K562 (cell line): ENCODE measurements at regions not wholly inside any gene's neighbourhood (a gene's known extent, or its start where the extent isn't known, plus 50 kb on each side); places are given as distances from the start of the nearest gene placed in this dataset.

Experiments used
- ATAC-seq: fragments of 200-7000 bp; cut with Tn5 transposase; 3 replicates; pipeline ENCODE4 v1.9.1; 2020; ENCODE audit warnings: moderate library complexity
- BruUV-seq: library from RNA; stranded (reverse); fragments of 400-500 nt; replicated peaks from 2 replicates; lab custom pipeline; 2021; lab: Mats Ljungman, UMichigan
- CTCF ChIA-PET: fragments of 300-600 bp; formaldehyde crosslinking; extraction: SDS; loops from one replicate; lab custom pipeline; 2021; ENCODE audit warnings: low intra/inter-chr PET ratio; lab: Yijun Ruan, JAX
- POLR2A ChIA-PET: fragments of 300-600, 350-650 bp; sonication (Branson Sonifier 250); formaldehyde crosslinking; extraction: SDS; loops from one replicate; lab custom pipeline; 2021; ENCODE audit warnings: antibody characterized with exemption, inconsistent platforms; lab: Yijun Ruan, JAX
- DNase-seq, 4 experiments: peaks; one replicate each; pipeline versions ENCODE4 v3.0.0 to v3.0.0-alpha.2; 2011 to 2018; ENCODE audit warnings: low spot score in 3 of 4, mixed read lengths in 3 of 4; ENCODE audit errors: extremely low read depth in 1 of 4
- FAIRE-seq: peaks from 2 replicates; lab custom pipeline; 2011; peaks lifted over from hg19 to GRCh38; lab: Jason Lieb, UNC
- H2AFZ ChIP-seq: 2 replicates; pipeline ENCODE4 v1.6.0; 2011; ENCODE audit warnings: low read depth, low read length, control low read depth, inconsistent platforms
- H3K27ac ChIP-seq: fragments of 200-600 bp; 3 replicates; pipeline ENCODE4 v1.8.0; 2011; ENCODE audit warnings: low read depth, mild to moderate bottlenecking, control low read depth, inconsistent platforms, low read length, moderate library complexity, mixed read lengths; ENCODE audit errors: extremely low read depth
- H3K27me3 ChIP-seq, 2 experiments: fragments of 300-600 bp in 1 of 2; 2 replicates in 1 of 2; 3 replicates in 1 of 2; pipeline versions ENCODE4 v1.6.0 to v1.8.0; 2011; ENCODE audit warnings: inconsistent platforms in 2 of 2, low read length in 2 of 2, mild to moderate bottlenecking in 1 of 2, mixed read lengths in 1 of 2, moderate library complexity in 1 of 2; ENCODE audit not compliant: control insufficient read depth in 2 of 2, insufficient read depth in 2 of 2
- H3K36me3 ChIP-seq: fragments of 300-600 bp; 3 replicates; pipeline ENCODE4 v1.8.0; 2011; ENCODE audit warnings: mild to moderate bottlenecking, low read length, inconsistent platforms; ENCODE audit not compliant: control insufficient read depth, insufficient read depth
- H3K4me1 ChIP-seq, 2 experiments: fragments of 200-600 bp in 1 of 2; replicated peaks in 1 of 2; 2 replicates in 1 of 2; 3 replicates in 1 of 2; pipeline versions ENCODE4 v1.5.1 to v1.8.0; 2011; ENCODE audit warnings: inconsistent platforms in 2 of 2, low read length in 2 of 2, mild to moderate bottlenecking in 1 of 2, mixed read lengths in 1 of 2, moderate library complexity in 1 of 2; ENCODE audit not compliant: control insufficient read depth in 2 of 2, insufficient read depth in 2 of 2
- H3K4me2 ChIP-seq: 2 replicates; pipeline ENCODE4 v1.6.1; 2011; ENCODE audit warnings: low read length, control low read depth, inconsistent platforms, mixed read lengths; ENCODE audit not compliant: insufficient read depth
- H3K4me3 ChIP-seq: fragments of 200-600 bp; sonication (generic), shearing (Covaris generic); 2 replicates; pipeline ENCODE4 v1.5.1; 2016; ENCODE audit warnings: control low read depth, inconsistent platforms
- H3K79me2 ChIP-seq: fragments of 200-600 bp; 3 replicates; pipeline ENCODE4 v1.8.0; 2011; ENCODE audit warnings: low read length, inconsistent platforms; ENCODE audit not compliant: control insufficient read depth, insufficient read depth
- H3K9ac ChIP-seq, 2 experiments: 2 replicates each; pipeline versions ENCODE4 v1.6.0 to v1.6.1; 2011; ENCODE audit warnings: low read depth in 2 of 2, low read length in 2 of 2, control low read depth in 1 of 2, inconsistent platforms in 1 of 2, mild to moderate bottlenecking in 1 of 2, mixed read lengths in 1 of 2; ENCODE audit not compliant: insufficient read depth in 1 of 2
- H3K9me1 ChIP-seq: one replicate; pipeline ENCODE4 v1.6.0; 2011; ENCODE audit warnings: inconsistent platforms, mild to moderate bottlenecking, low read length, moderate library complexity; ENCODE audit not compliant: control insufficient read depth, insufficient read depth
- H3K9me3 ChIP-seq: replicated peaks from 2 replicates; pipeline ENCODE4 v1.5.1; 2011; ENCODE audit warnings: low read depth, low read length, inconsistent platforms; ENCODE audit not compliant: control insufficient read depth, insufficient read depth
- H4K20me1 ChIP-seq: replicated peaks from 2 replicates; pipeline ENCODE4 v1.6.1; 2011; ENCODE audit warnings: low read length, inconsistent platforms, mixed read lengths; ENCODE audit not compliant: control insufficient read depth, insufficient read depth
- C11orf30 ChIP-seq: fragments of 450-650 bp; IDR thresholded peaks from 2 replicates; pipeline ENCODE4 v1.6.1; 2016; ENCODE audit warnings: low read depth, mild to moderate bottlenecking
- DPF2 ChIP-seq: fragments of 450-650 bp; IDR thresholded peaks from 2 replicates; pipeline ENCODE4 v1.6.1; 2016
- EGR1 ChIP-seq: fragments of 450-650 bp; conservative IDR thresholded peaks from 2 replicates; pipeline ENCODE4 v1.6.1; 2017; ENCODE audit warnings: mild to moderate bottlenecking
- FOXK1 ChIP-seq: sonication (generic); formaldehyde crosslinking; IDR thresholded peaks from 2 replicates; pipeline ENCODE4 v1.8.0; 2022; ENCODE audit warnings: missing genetic modification reagents, mild to moderate bottlenecking, borderline replicate concordance
- KDM4B ChIP-seq, 2 experiments: fragments of 450-650 bp in 1 of 2; sonication (generic) in 1 of 2; IDR thresholded peaks; 2 replicates each; pipeline ENCODE4 v1.6.1; 2016 to 2017; ENCODE audit warnings: borderline replicate concordance in 2 of 2, antibody characterized with exemption in 1 of 2, low read depth in 1 of 2, mild to moderate bottlenecking in 1 of 2
- MLX ChIP-seq, 2 experiments: fragments of 450-650 bp in 1 of 2; sonication (generic) in 1 of 2; formaldehyde crosslinking; conservative IDR thresholded peaks; 2 replicates each; pipeline versions ENCODE4 v1.4.0 to v1.8.1; 2020 to 2022; ENCODE audit warnings: mild to moderate bottlenecking in 1 of 2, missing genetic modification reagents in 1 of 2
- NCOA6 ChIP-seq: fragments of 450-650 bp; IDR thresholded peaks from 2 replicates; pipeline ENCODE4 v1.6.1; 2017; ENCODE audit warnings: mild to moderate bottlenecking
- NR1H2 ChIP-seq: sonication (generic); formaldehyde crosslinking; IDR thresholded peaks from 2 replicates; pipeline ENCODE4 v1.4.0; 2020; ENCODE audit warnings: mild to moderate bottlenecking, missing genetic modification reagents
- PRMT5 ChIP-seq: sonication (generic); formaldehyde crosslinking; IDR thresholded peaks from 2 replicates; pipeline ENCODE4 v1.5.0; 2020; ENCODE audit warnings: missing genetic modification reagents
- SMAD4 ChIP-seq: fragments of 250-450 bp; sonication (Bioruptor Pico); conservative IDR thresholded peaks from 2 replicates; pipeline ENCODE4 v1.8.0; 2021; ENCODE audit warnings: inconsistent platforms, mild to moderate bottlenecking, moderate library complexity
- TARDBP ChIP-seq: fragments of 450-650 bp; IDR thresholded peaks from 2 replicates; pipeline ENCODE4 v1.6.1; 2016
- ZNF133 ChIP-seq: fragments of 250-450 bp; sonication (Bioruptor Pico); IDR thresholded peaks from 2 replicates; pipeline ENCODE4 v1.4.0; 2020; ENCODE audit warnings: mild to moderate bottlenecking
- ZNF311 ChIP-seq: fragments of 250-450 bp; sonication (Bioruptor Pico); IDR thresholded peaks from 2 replicates; pipeline ENCODE4 v1.4.0; 2020; ENCODE audit warnings: mild to moderate bottlenecking, moderate library complexity
- ZNF316 ChIP-seq: fragments of 450-650 bp; IDR thresholded peaks from 2 replicates; pipeline ENCODE4 v1.6.1; 2016
- ZNF655 ChIP-seq: fragments of 250-450 bp; sonication (Bioruptor Pico); IDR thresholded peaks from 2 replicates; pipeline ENCODE4 v1.5.0; 2021
- WGBS: fragments of 100-300 bp; shearing (Covaris generic); methylation state at CpG from one replicate; pipeline ENCODE4 v1.1.6; 2016; ENCODE audit warnings: low coverage, mixed read lengths; ENCODE audit not compliant: insufficient coverage; ENCODE audit errors: missing lambda C conversion rate; 5-methylcytosine and 5-hydroxymethylcytosine counted together
- in situ Hi-C: fragments of 300-500 bp; cut with MboI; formaldehyde crosslinking; loops from 4 replicates; pipeline ENCODE4 v1.15.0; 2018; ENCODE audit warnings: inconsistent platforms, mixed read lengths
- intact Hi-C: fragments of 100-400 bp; cut with micrococcal nuclease; formaldehyde crosslinking; loops from 2 replicates; pipeline ENCODE4 v1.14.2; 2022

GRCh38 chr12:42779186-42779859, 189.8 kb upstream of the PRICKLE1 start:
- POLR2A ChIA-PET = no interaction called here
- Histone ChIP-seq H3K9me1 (no peaks in the 10 kb centered on the region), H3K79me2 (no peaks in the 10 kb centered on the region), H3K4me2 (no peak overlapping the region), H2AFZ (no peak overlapping the region), H3K4me1 (no peaks in the 10 kb centered on the region), H3K27ac (no peak overlapping the region), H4K20me1 (no peaks in the 10 kb centered on the region), H3K36me3 (no peaks in the 10 kb centered on the region), H3K9ac (no peak overlapping the region), H3K4me3 (no peak overlapping the region), H3K9me3 (no peaks in the 10 kb centered on the region), H3K27me3 (no peaks in the 10 kb centered on the region)
- intact Hi-C loops = no loop called here
- ATAC-seq (no peak), FAIRE-seq (no peak), DNase-seq (no peak)
- TF ChIP-seq ZNF655 (CRISPR knock-in tag) = no peak
- no peak for TF ChIP-seq NR1H2
- no peak for TF ChIP-seq ZNF133 (CRISPR knock-in tag)
- TF ChIP-seq PRMT5 (CRISPR knock-in tag) = no peak
- no peak for TF ChIP-seq TARDBP
- no peak for TF ChIP-seq ZNF316
- no peak for TF ChIP-seq DPF2
- TF ChIP-seq ZNF311 (CRISPR knock-in tag) = no peak
- TF ChIP-seq FOXK1 (CRISPR knock-in tag) = no peak
- TF ChIP-seq EGR1 = no peak
- no peak for TF ChIP-seq C11orf30
- TF ChIP-seq NCOA6 = no peak
- TF ChIP-seq KDM4B (IDR thresholded peaks at IDR 0.05; ENCODE audit: borderline replicate concordance in 2 of 2, low read depth in 1 of 2) = no peak
- no peak for TF ChIP-seq SMAD4 (CRISPR knock-in tag)
- no peak for TF ChIP-seq MLX (CRISPR knock-in tag; conservative IDR thresholded peaks at IDR 0.05)
- no TSS peak for BruUV-seq
- WGBS = 1% methylated on average over 7 of the region's 7 CpGs
- in situ Hi-C loops = no loop called here
- CTCF ChIA-PET = no interaction called here
